CD14-positive monocyte (primary cell): ENCODE measurements at regions not wholly inside any gene's neighbourhood (a gene's known extent, or its start where the extent isn't known, plus 50 kb on each side); places are given as distances from the start of the nearest gene placed in this dataset.

Experiments used
- DNase-seq, 3 donors: peaks; one replicate each; pipeline ENCODE4 v3.0.0-alpha.2; 2011 to 2022
- H2AFZ ChIP-seq: 2 replicates; pipeline ENCODE4 v1.6.0; 2012; ENCODE audit warnings: mild to moderate bottlenecking, low read depth, low read length, inconsistent platforms; ENCODE audit not compliant: insufficient read depth, poor library complexity, severe bottlenecking
- H3K27ac ChIP-seq, 2 donors: 1 replicate in 1 of 2; 2 replicates in 1 of 2; pipeline ENCODE4 v1.5.1; 2012 to 2013; ENCODE audit warnings: low read length in 2 of 2, control low read depth in 1 of 2, inconsistent platforms in 1 of 2, low read depth in 1 of 2, mild to moderate bottlenecking in 1 of 2
- H3K27me3 ChIP-seq, 2 donors: one replicate each; pipeline versions ENCODE4 v1.6.0 to v1.6.1; 2011 to 2013; ENCODE audit warnings: low read length in 2 of 2; ENCODE audit not compliant: control insufficient read depth in 2 of 2, insufficient read depth in 2 of 2
- H3K36me3 ChIP-seq, 2 donors: replicated peaks in 1 of 2; 1 replicate in 1 of 2; 2 replicates in 1 of 2; pipeline versions ENCODE4 v1.5.1 to v1.6.1; 2012 to 2013; ENCODE audit warnings: low read length in 2 of 2, control low read depth in 1 of 2, inconsistent platforms in 1 of 2, mild to moderate bottlenecking in 1 of 2; ENCODE audit not compliant: insufficient read depth in 2 of 2, control insufficient read depth in 1 of 2
- H3K4me1 ChIP-seq, 2 donors: 1 replicate in 1 of 2; 2 replicates in 1 of 2; pipeline versions ENCODE4 v1.5.1 to v1.6.1; 2012 to 2013; ENCODE audit warnings: low read length in 2 of 2, control low read depth in 1 of 2, inconsistent platforms in 1 of 2, mild to moderate bottlenecking in 1 of 2, moderate library complexity in 1 of 2; ENCODE audit not compliant: insufficient read depth in 2 of 2, control insufficient read depth in 1 of 2
- H3K4me2 ChIP-seq: replicated peaks from 2 replicates; pipeline ENCODE3; 2012; ENCODE audit warnings: low read length, moderate library complexity, mild to moderate bottlenecking; ENCODE audit not compliant: poor library complexity, severe bottlenecking; ENCODE audit errors: extremely low read depth
- H3K4me3 ChIP-seq, 3 experiments: fragments of 200-600 bp in 1 of 3; sonication (generic) in 1 of 3; replicated peaks in 1 of 3; 1 replicate in 2 of 3; 2 replicates in 1 of 3; pipeline ENCODE4 v1.5.1; 2011 to 2013; ENCODE audit warnings: low read length in 3 of 3, mild to moderate bottlenecking in 3 of 3, control low read depth in 2 of 3, low read depth in 2 of 3, inconsistent platforms in 1 of 3, moderate library complexity in 1 of 3
- H3K79me2 ChIP-seq: 2 replicates; pipeline ENCODE4 v1.6.0; 2012; ENCODE audit warnings: mild to moderate bottlenecking, control low read depth, inconsistent platforms, low read length, moderate library complexity; ENCODE audit not compliant: insufficient read depth
- H3K9ac ChIP-seq: 2 replicates; pipeline ENCODE4 v1.6.0; 2017; ENCODE audit warnings: low read length, mild to moderate bottlenecking; ENCODE audit not compliant: insufficient read depth, poor library complexity, severe bottlenecking
- H3K9me3 ChIP-seq, 2 donors: replicated peaks in 1 of 2; 1 replicate in 1 of 2; 2 replicates in 1 of 2; pipeline versions ENCODE4 v1.5.1 to v1.6.1; 2012 to 2013; ENCODE audit warnings: low read length in 2 of 2, control low read depth in 1 of 2; ENCODE audit not compliant: control insufficient read depth in 1 of 2, insufficient read depth in 1 of 2
- H4K20me1 ChIP-seq: 2 replicates; pipeline ENCODE4 v1.6.0; 2012; ENCODE audit warnings: mild to moderate bottlenecking, low read length, control low read depth, moderate library complexity; ENCODE audit not compliant: insufficient read depth
- H3K27ac Mint-ChIP-seq, 7 donors: one replicate each; pipeline ENCODE4 v1.8.0; 2020; ENCODE audit warnings: mild to moderate bottlenecking in 7 of 7, mixed read lengths in 7 of 7, moderate library complexity in 6 of 7, inconsistent platforms in 2 of 7
- H3K27me3 Mint-ChIP-seq, 3 donors: one replicate each; pipeline ENCODE4 v1.8.0; 2021 to 2022; ENCODE audit warnings: low read depth in 3 of 3, mild to moderate bottlenecking in 3 of 3, mixed read lengths in 3 of 3, moderate library complexity in 3 of 3, inconsistent platforms in 1 of 3
- H3K36me3 Mint-ChIP-seq, 2 donors: one replicate each; pipeline ENCODE4 v1.8.0; 2020; ENCODE audit warnings: mixed read lengths in 2 of 2, inconsistent platforms in 1 of 2, mild to moderate bottlenecking in 1 of 2
- H3K4me1 Mint-ChIP-seq: one replicate; pipeline ENCODE4 v1.8.0; 2020; ENCODE audit warnings: mild to moderate bottlenecking, mixed read lengths
- H3K4me3 Mint-ChIP-seq, 2 donors: one replicate each; pipeline ENCODE4 v1.8.0; 2020; ENCODE audit warnings: mild to moderate bottlenecking in 2 of 2, mixed read lengths in 2 of 2, moderate library complexity in 1 of 2
- H3K9me3 Mint-ChIP-seq, 7 donors: one replicate each; pipeline ENCODE4 v1.8.0; 2020 to 2022; ENCODE audit warnings: mixed read lengths in 7 of 7, mild to moderate bottlenecking in 6 of 7, moderate library complexity in 6 of 7, inconsistent platforms in 2 of 7
- CTCF ChIP-seq: fragments of 200-600 bp; IDR thresholded peaks from one replicate; pipeline ENCODE4 v1.8.0; 2022; ENCODE audit warnings: antibody characterized with exemption, mild to moderate bottlenecking
- WGBS: methylation state at CpG from one replicate; pipeline ENCODE4 v1.1.5; 2013; ENCODE audit warnings: missing lambda C conversion rate; ENCODE audit not compliant: insufficient coverage; 5-methylcytosine and 5-hydroxymethylcytosine counted together
- intact Hi-C, 2 donors: fragments of 100-400 bp; cut with micrococcal nuclease; formaldehyde crosslinking; loops; one replicate each; pipeline versions ENCODE4 v1.15.0 to v1.15.1; 2023

DNA sequence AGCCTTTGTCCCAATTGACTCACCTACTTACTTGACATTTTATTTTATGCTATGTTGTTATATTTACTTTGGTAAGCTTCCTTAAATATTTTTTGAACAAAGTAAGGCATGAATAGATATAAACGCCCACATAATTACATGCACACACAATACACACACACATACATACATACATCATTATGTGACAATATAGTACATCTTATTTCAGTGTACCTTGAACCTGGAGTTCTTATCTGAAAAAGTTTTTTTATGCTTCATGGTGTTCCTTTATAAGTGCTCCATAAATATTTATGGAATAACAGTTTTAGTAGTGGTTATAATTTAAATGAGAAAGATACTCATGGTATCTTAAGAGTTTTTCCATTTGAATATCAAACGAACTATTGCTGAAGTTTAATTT is 102.8 kb upstream of the MTPN start:
- Mint-ChIP-seq H3K4me1 (no peaks in the 10 kb centered on the region), H3K9me3 (peaks cover 0 to 4% (median 0%) of the 10 kb centered on the region in 7 donors), H3K4me3 (no peak overlapping the region), H3K27ac (no peak overlapping the region), H3K36me3 (no peaks in the 10 kb centered on the region), H3K27me3 (peaks cover 1 to 3% (median 1%) of the 10 kb centered on the region in 3 donors)
- WGBS, result no CpG with 5 or more reads among the region's 2 CpGs
- DNase-seq, result no peak
- Histone ChIP-seq H3K36me3 (no peaks in the 10 kb centered on the region), H3K27me3 (no peaks in the 10 kb centered on the region), H3K9ac (no peak overlapping the region), H3K4me3 (no peak overlapping the region), H3K27ac (no peak overlapping the region), H3K4me2 (no peak overlapping the region), H3K79me2 (no peaks in the 10 kb centered on the region), H3K9me3 (no peaks in the 10 kb centered on the region), H4K20me1 (no peaks in the 10 kb centered on the region), H3K4me1 (no peaks in the 10 kb centered on the region), H2AFZ (no peak overlapping the region)
- no peak for TF ChIP-seq CTCF
- intact Hi-C loops, result no loop called here

DNA sequence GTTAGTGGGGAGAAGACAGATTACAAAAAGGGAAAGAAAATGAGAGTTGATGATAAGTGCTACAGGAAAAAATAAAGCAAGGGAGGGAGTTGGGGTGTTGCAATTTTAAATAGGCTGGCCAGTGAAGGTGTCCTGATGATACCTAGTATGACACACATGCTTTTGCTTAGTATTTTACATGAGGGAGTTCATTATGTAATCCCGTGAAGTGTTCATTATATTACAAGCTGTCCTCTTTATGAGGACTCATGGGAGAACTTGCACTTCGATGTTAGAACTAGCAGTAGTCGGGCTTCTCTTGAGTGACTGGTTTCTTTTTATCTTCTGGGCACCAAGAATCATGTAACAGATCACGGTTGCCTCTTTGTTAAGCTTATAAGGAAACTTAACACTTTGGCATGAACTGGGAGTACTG is 102.3 kb upstream of the MTPN start:
- Mint-ChIP-seq H3K4me3 (no peak overlapping the region), H3K4me1 (no peaks in the 10 kb centered on the region), H3K27ac (no peak overlapping the region)

More for the DNA sequence above, 102.3 kb upstream of the MTPN start:
- no peak overlapping the region for H3K4me2 ChIP-seq
- H2AFZ ChIP-seq, result no peak overlapping the region
- no peak for TF ChIP-seq CTCF
- H3K79me2 ChIP-seq, result no peaks in the 10 kb centered on the region
- H3K4me1 ChIP-seq, result no peaks in the 10 kb centered on the region
- H3K9ac ChIP-seq, result no peak overlapping the region
- no peaks in the 10 kb centered on the region for H3K9me3 ChIP-seq
- DNase-seq, result no peak
- H3K36me3 ChIP-seq, result no peaks in the 10 kb centered on the region
- 92% methylated on average over 2 of the region's 4 CpGs for WGBS
- intact Hi-C loops, result no loop called here
- Mint-ChIP-seq H3K27me3 (peaks cover 1 to 3% (median 1%) of the 10 kb centered on the region in 3 donors), H3K9me3 (peaks cover 0 to 4% (median 0%) of the 10 kb centered on the region in 7 donors), H3K36me3 (no peaks in the 10 kb centered on the region)
- no peaks in the 10 kb centered on the region for H3K27me3 ChIP-seq
- H4K20me1 ChIP-seq, result no peaks in the 10 kb centered on the region
- H3K27ac ChIP-seq, result no peak overlapping the region
- H3K4me3 ChIP-seq, result no peak overlapping the region
